ENCODE measurements at regions not wholly inside any gene's neighbourhood (a gene's known extent, or its start where the extent isn't known, plus 50 kb on each side); places are given as distances from the start of the nearest gene placed in this dataset.

DNA sequence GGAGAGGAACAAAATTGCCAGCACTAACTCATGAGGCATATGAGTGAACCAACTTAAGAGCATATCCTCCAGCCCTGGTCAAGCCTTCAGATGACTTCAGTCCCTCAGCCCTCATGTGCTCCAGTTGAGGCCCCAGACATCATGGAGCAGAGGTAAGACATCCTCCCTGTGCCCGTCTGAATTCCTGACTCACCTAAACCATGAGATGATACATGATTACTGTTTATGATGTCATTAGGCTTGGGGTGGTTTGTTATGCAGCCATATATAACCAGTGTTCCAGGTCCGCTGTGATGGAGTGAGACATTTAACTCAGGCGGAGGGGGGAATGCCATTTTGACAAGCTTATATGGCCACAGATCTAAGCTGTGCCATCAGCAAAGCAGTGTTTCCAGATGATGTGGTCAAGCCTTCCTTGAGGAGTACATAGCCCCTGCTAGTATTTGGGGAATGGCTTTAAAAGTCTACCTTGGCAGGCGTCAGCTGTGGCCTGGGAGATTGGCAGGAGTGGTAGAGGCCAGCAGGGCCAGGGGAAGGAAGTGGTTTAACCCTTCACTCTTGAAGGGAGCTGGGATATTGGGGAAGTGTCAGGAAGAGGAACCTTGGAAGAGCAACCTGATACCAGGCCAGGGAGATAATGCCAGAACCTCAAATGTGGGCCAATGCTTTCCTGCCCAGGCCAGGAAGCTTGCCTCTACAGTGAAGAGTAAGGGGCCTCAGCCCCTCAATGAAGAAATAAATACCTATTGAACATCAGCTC lies 343.0 kb upstream of the PODXL start:
- no peak overlapping the region for H2AFZ ChIP-seq (replicated peaks; ENCODE audit: low read length, poor library complexity)
- H3K4me1 ChIP-seq (ENCODE audit: control insufficient read depth, insufficient read depth, low read length), result no peaks in the 10 kb centered on the region
- no peaks in the 10 kb centered on the region for H3K27me3 ChIP-seq (ENCODE audit: control insufficient read depth, insufficient read depth, low read length)
- no peak overlapping the region for H3K14ac ChIP-seq (replicated peaks; ENCODE audit: low read depth, low read length)
- no peak overlapping the region for H3K4ac ChIP-seq (ENCODE audit: low read depth, low read length)
- no TSS peak for BruUV-seq (replicated peaks)
- H2BK5ac ChIP-seq (ENCODE audit: low read depth, low read length, poor library complexity, severe bottlenecking), result no peak overlapping the region
- no peaks in the 10 kb centered on the region for H4K20me1 ChIP-seq (ENCODE audit: insufficient read depth, low read length)
- WGBS, 2 experiments (ENCODE audit: extremely low coverage in 2 of 2, insufficient read length in 1 of 2), result 58% methylated on average over 2 of the region's 4 CpGs; no CpG with 5 or more reads in 1 of the 2 experiments
- H4K91ac ChIP-seq (ENCODE audit: insufficient read depth, low read depth, low read length), result no peak overlapping the region
- no peak overlapping the region for H4K5ac ChIP-seq (ENCODE audit: low read depth, low read length)
- no peak overlapping the region for H3K4me3 ChIP-seq (ENCODE audit: insufficient read depth, low read depth, low read length)
- no peak overlapping the region for H2AK5ac ChIP-seq (ENCODE audit: low read depth, low read length)
- H3K9me3 ChIP-seq (ENCODE audit: control insufficient read depth, insufficient read depth, low read length), result no peaks in the 10 kb centered on the region
- no peak overlapping the region for H3K4me2 ChIP-seq (ENCODE audit: low read depth, low read length)
- no peak overlapping the region for H3K9ac ChIP-seq (ENCODE audit: low read depth, low read length)
- in situ Hi-C loops (cut with MboI; ENCODE audit: low sequenced_read_pairs) (no loop called here), dilution Hi-C loops (cut with HindIII; ENCODE audit: low sequenced_read_pairs, unreplicated experiment) (no loop called here), intact Hi-C loops (cut with micrococcal nuclease) (no loop called here)
- no peaks in the 10 kb centered on the region for H3K9me1 ChIP-seq (ENCODE audit: insufficient read depth, low read length)
- no peak overlapping the region for H3K56ac ChIP-seq (ENCODE audit: extremely low read depth, insufficient read depth, low read length)
- no peak overlapping the region for H2BK20ac ChIP-seq (ENCODE audit: low read depth, low read length)
- no peak overlapping the region for H3K27ac ChIP-seq (ENCODE audit: insufficient read depth, low read length)
- H3K23ac ChIP-seq (ENCODE audit: low read depth, low read length), result no peak overlapping the region
- POLR2A ChIA-PET (ENCODE audit: unreplicated experiment), result no interaction called here
- no peak overlapping the region for H4K8ac ChIP-seq (ENCODE audit: low read depth in 2 of 2, low read length in 2 of 2)
- no peak for TF ChIP-seq CTCF (conservative IDR thresholded peaks at IDR 0.05; ENCODE audit: low read depth, low read length)
- no peak for TF ChIP-seq RFX5 (IDR thresholded peaks at IDR 0.05; ENCODE audit: low read depth, low read length)
- TF ChIP-seq MAFK (IDR thresholded peaks at IDR 0.05; ENCODE audit: low read depth, low read length), result no peak
- TF ChIP-seq RAD21 (IDR thresholded peaks at IDR 0.05; ENCODE audit: low read length), result no peak
- no peak for TF ChIP-seq POLR2A (IDR thresholded peaks at IDR 0.05; ENCODE audit: low read depth, low read length)
- TF ChIP-seq MXI1 (IDR thresholded peaks at IDR 0.05; ENCODE audit: borderline replicate concordance, low read depth, low read length), result no peak
- TF ChIP-seq CHD1 (IDR thresholded peaks at IDR 0.05; ENCODE audit: low read depth, low read length), result no peak
- TF ChIP-seq NFE2L2 (IDR thresholded peaks at IDR 0.05; ENCODE audit: low read depth, low read length), result no peak
- no peak for TF ChIP-seq FOS (IDR thresholded peaks at IDR 0.05; ENCODE audit: low read depth, low read length)
- TF ChIP-seq, protein P1, sequence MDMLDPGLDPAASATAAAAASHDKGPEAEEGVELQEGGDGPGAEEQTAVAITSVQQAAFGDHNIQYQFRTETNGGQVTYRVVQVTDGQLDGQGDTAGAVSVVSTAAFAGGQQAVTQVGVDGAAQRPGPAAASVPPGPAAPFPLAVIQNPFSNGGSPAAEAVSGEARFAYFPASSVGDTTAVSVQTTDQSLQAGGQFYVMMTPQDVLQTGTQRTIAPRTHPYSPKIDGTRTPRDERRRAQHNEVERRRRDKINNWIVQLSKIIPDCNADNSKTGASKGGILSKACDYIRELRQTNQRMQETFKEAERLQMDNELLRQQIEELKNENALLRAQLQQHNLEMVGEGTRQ (IDR thresholded peaks at IDR 0.05; ENCODE audit: low read depth, low read length), result no peak
- TF ChIP-seq, protein P2, sequence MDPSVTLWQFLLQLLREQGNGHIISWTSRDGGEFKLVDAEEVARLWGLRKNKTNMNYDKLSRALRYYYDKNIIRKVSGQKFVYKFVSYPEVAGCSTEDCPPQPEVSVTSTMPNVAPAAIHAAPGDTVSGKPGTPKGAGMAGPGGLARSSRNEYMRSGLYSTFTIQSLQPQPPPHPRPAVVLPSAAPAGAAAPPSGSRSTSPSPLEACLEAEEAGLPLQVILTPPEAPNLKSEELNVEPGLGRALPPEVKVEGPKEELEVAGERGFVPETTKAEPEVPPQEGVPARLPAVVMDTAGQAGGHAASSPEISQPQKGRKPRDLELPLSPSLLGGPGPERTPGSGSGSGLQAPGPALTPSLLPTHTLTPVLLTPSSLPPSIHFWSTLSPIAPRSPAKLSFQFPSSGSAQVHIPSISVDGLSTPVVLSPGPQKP (IDR thresholded peaks at IDR 0.05; ENCODE audit: borderline replicate concordance, low read depth, low read length), result no peak
- H2AK9ac ChIP-seq (replicated peaks; ENCODE audit: low read depth, low read length, poor library complexity), result no peak overlapping the region
- H3K18ac ChIP-seq (ENCODE audit: low read depth, low read length), result no peak overlapping the region
- H3K79me1 ChIP-seq (ENCODE audit: low read depth in 1 of 2, low read length in 2 of 2), result no peaks in the 10 kb centered on the region
- CTCF ChIA-PET, result no interaction called here
- ATAC-seq (ENCODE audit: low read depth), result no peak
- no peak overlapping the region for H2BK120ac ChIP-seq (ENCODE audit: low read depth, low read length)
- H3K36me3 ChIP-seq (ENCODE audit: control insufficient read depth, insufficient read depth, low read length), result no peaks in the 10 kb centered on the region
- no peak for DNase-seq
- H2BK15ac ChIP-seq (ENCODE audit: low read depth, low read length), result no peak overlapping the region

Measured in IMR-90 (cell line).